NT2/D1 (cell line): ENCODE measurements at regions not wholly inside any gene's neighbourhood (a gene's known extent, or its start where the extent isn't known, plus 50 kb on each side); places are given as distances from the start of the nearest gene placed in this dataset.

Experiments
- SUZ12 ChIP-seq: IDR thresholded peaks from 2 replicates; pipeline ENCODE4 v1.6.1; 2011; ENCODE audit not compliant: insufficient read length, insufficient read depth; ENCODE audit errors: extremely low read depth
- ZNF274 ChIP-seq: IDR thresholded peaks from 2 replicates; pipeline ENCODE4 v1.6.1; 2011; ENCODE audit warnings: mild to moderate bottlenecking, low read depth, low read length

GRCh38 chr5:105330185-105330584, 1767.6 kb upstream of the NUDT12 start:
- TF ChIP-seq ZNF274 = no peak
- TF ChIP-seq SUZ12 = no peak
